ENCODE measurements at regions not wholly inside any gene's neighbourhood (a gene's known extent, or its start where the extent isn't known, plus 50 kb on each side); places are given as distances from the start of the nearest gene placed in this dataset.

- Histone ChIP-seq H3K4me1 (ENCODE audit: control insufficient read depth, extremely low read depth, insufficient read depth, low read length) (no peaks in the 10 kb centered on the region), H3K36me3 (ENCODE audit: control insufficient read depth in 2 of 2, extremely low read depth in 1 of 2, insufficient read depth in 2 of 2, low read length in 2 of 2) (no peaks in the 10 kb centered on the region), H4K20me1 (replicated peaks; ENCODE audit: control insufficient read depth, extremely low read depth, insufficient read depth, low read length) (no peaks in the 10 kb centered on the region), H3K9me3 (replicated peaks; ENCODE audit: control insufficient read depth, insufficient read depth, low read length) (no peaks in the 10 kb centered on the region), H3K9me1 (replicated peaks; ENCODE audit: control insufficient read depth, extremely low read depth, insufficient read depth, low read length) (no peaks in the 10 kb centered on the region), H3K9ac (replicated peaks; ENCODE audit: extremely low read depth, insufficient read depth, low read length) (no peak overlapping the region), H3K27ac (ENCODE audit: insufficient read depth, low read depth, low read length) (no peak overlapping the region), H3K79me2 (ENCODE audit: control insufficient read depth, insufficient read depth, low read length) (no peaks in the 10 kb centered on the region), H3K27me3 (ENCODE audit: control insufficient read depth in 2 of 2, insufficient read depth in 2 of 2, low read length in 2 of 2) (no peaks in the 10 kb centered on the region), H3K4me3 (replicated peaks in 1 of 3; ENCODE audit: insufficient read depth in 1 of 3, low read depth in 1 of 3, low read length in 3 of 3) (no peak overlapping the region), H3K4me2 (ENCODE audit: insufficient read depth, low read length) (no peak overlapping the region), H2AFZ (ENCODE audit: low read depth, low read length) (no peak overlapping the region)
- no peak for TF ChIP-seq JUN (IDR thresholded peaks at IDR 0.05; ENCODE audit: borderline replicate concordance, insufficient read depth, insufficient read length, low read depth)
- TF ChIP-seq GATA2 (IDR thresholded peaks at IDR 0.05; ENCODE audit: insufficient read depth, insufficient read length, low read depth, low read length): no peak
- TF ChIP-seq CTCF (IDR thresholded peaks at IDR 0.05; ENCODE audit: extremely low read depth in 1 of 2, insufficient read depth in 1 of 2, low read depth in 1 of 2, low read length in 2 of 2): no peak
- CTCF ChIA-PET: no interaction called here
- POLR2A ChIA-PET: no interaction called here
- intact Hi-C loops (cut with micrococcal nuclease): no loop called here
- FAIRE-seq: no peak
- dilution Hi-C loops (cut with MboI; ENCODE audit: extremely low pct_ligation_motif_present, low sequenced_read_pairs): no loop called here
- DNase-seq (ENCODE audit: low read depth, low spot score): no peak
- BruUV-seq (replicated peaks): no TSS peak
Measured at GRCh38 chr3:96233679-96234078, 580.7 kb upstream of the EPHA6 start.

- Histone ChIP-seq H3K4me1 (ENCODE audit: control insufficient read depth, extremely low read depth, insufficient read depth, low read length) (no peaks in the 10 kb centered on the region), H3K27ac (ENCODE audit: insufficient read depth, low read depth, low read length) (no peak overlapping the region), H3K4me2 (ENCODE audit: insufficient read depth, low read length) (no peak overlapping the region), H3K9me1 (replicated peaks; ENCODE audit: control insufficient read depth, extremely low read depth, insufficient read depth, low read length) (no peaks in the 10 kb centered on the region), H4K20me1 (replicated peaks; ENCODE audit: control insufficient read depth, extremely low read depth, insufficient read depth, low read length) (no peaks in the 10 kb centered on the region), H2AFZ (ENCODE audit: low read depth, low read length) (no peak overlapping the region), H3K27me3 (ENCODE audit: control insufficient read depth in 2 of 2, insufficient read depth in 2 of 2, low read length in 2 of 2) (no peaks in the 10 kb centered on the region), H3K9ac (replicated peaks; ENCODE audit: extremely low read depth, insufficient read depth, low read length) (no peak overlapping the region), H3K4me3 (replicated peaks in 1 of 3; ENCODE audit: insufficient read depth in 1 of 3, low read depth in 1 of 3, low read length in 3 of 3) (no peak overlapping the region), H3K79me2 (ENCODE audit: control insufficient read depth, insufficient read depth, low read length) (no peaks in the 10 kb centered on the region), H3K36me3 (ENCODE audit: control insufficient read depth in 2 of 2, extremely low read depth in 1 of 2, insufficient read depth in 2 of 2, low read length in 2 of 2) (no peaks in the 10 kb centered on the region), H3K9me3 (replicated peaks; ENCODE audit: control insufficient read depth, insufficient read depth, low read length) (no peaks in the 10 kb centered on the region)
- no peak for TF ChIP-seq EZH2 (IDR thresholded peaks at IDR 0.05; ENCODE audit: borderline replicate concordance, low read depth, low read length, severe bottlenecking)
- no peak for TF ChIP-seq JUN (IDR thresholded peaks at IDR 0.05; ENCODE audit: borderline replicate concordance, insufficient read depth, insufficient read length, low read depth)
- TF ChIP-seq MAX (IDR thresholded peaks at IDR 0.05; ENCODE audit: insufficient read depth, insufficient read length): no peak
- TF ChIP-seq GATA2 (IDR thresholded peaks at IDR 0.05; ENCODE audit: insufficient read depth, insufficient read length, low read depth, low read length): no peak
- TF ChIP-seq FOS (IDR thresholded peaks at IDR 0.05; ENCODE audit: borderline replicate concordance, insufficient read depth, low read length): no peak
- TF ChIP-seq POLR2AphosphoS5 (IDR thresholded peaks at IDR 0.05; ENCODE audit: insufficient read depth, low read depth, low read length): no peak
- TF ChIP-seq MYC (IDR thresholded peaks at IDR 0.05; ENCODE audit: low read depth, low read length): no peak
- no peak for TF ChIP-seq CTCF (IDR thresholded peaks at IDR 0.05; ENCODE audit: extremely low read depth in 1 of 2, insufficient read depth in 1 of 2, low read depth in 1 of 2, low read length in 2 of 2)
- TF ChIP-seq POLR2A (IDR thresholded peaks at IDR 0.05; ENCODE audit: low read depth, low read length): no peak
- no peak for DNase-seq (ENCODE audit: low read depth, low spot score)
- ChIA-PET CTCF (no interaction called here), POLR2A (no interaction called here)
- intact Hi-C loops (cut with micrococcal nuclease) (no loop called here), dilution Hi-C loops (cut with MboI; ENCODE audit: extremely low pct_ligation_motif_present, low sequenced_read_pairs) (no loop called here)
- no TSS peak for BruUV-seq (replicated peaks)
- no peak for FAIRE-seq
Measured at GRCh38 chr3:96236522-96236921, 577.9 kb upstream of the EPHA6 start.

All from endothelial cell of umbilical vein (primary cell).